COLO668 (cell line): ENCODE measurements at regions not wholly inside any gene's neighbourhood (a gene's known extent, or its start where the extent isn't known, plus 50 kb on each side); places are given as distances from the start of the nearest gene placed in this dataset.
"Not testable (repeated sequence)": the region's sequence is repeated elsewhere in the genome, so short reads cannot be mapped to it uniquely, and the experiment has no call there.

ENCODE experiments used
- DNase-seq: peaks from one replicate; lab custom pipeline; 2025; ENCODE audit not compliant: unreplicated experiment; lab: John Stamatoyannopoulos, UW

- no peak for DNase-seq
These were observed 336.9 kb downstream of the BMP4 start for GRCh38 chr14:53619691-53620231.

GRCh38 chr14:53616536-53616935, 340.1 kb downstream of the BMP4 start:
- not testable (repeated sequence) for DNase-seq

- no peak for DNase-seq
These were observed 341.4 kb downstream of the BMP4 start for GRCh38 chr14:53615252-53615651.

GRCh38 chr14:53613404-53614253, 343.0 kb downstream of the BMP4 start:
- peak; percentile 82 for DNase-seq

DNA sequence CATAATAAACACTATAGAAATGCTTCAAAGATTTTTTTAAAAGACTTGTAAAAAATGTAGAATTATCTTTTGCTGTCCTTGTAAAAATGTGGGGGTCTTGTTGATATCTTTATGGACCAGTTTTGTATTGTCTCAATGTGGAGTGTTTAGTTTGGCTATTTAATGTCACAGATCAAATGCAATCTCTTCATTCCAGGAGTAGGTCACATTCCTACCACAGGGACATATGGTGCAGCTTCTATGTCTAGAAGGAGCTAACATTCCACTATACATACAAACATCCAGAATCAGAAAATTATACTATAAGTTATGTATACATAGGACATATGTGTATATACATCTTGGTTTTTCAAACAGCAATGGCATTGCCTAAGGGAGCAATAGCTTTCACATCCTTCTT, 345.7 kb downstream of the BMP4 start:
- DNase-seq: no peak

DNA sequence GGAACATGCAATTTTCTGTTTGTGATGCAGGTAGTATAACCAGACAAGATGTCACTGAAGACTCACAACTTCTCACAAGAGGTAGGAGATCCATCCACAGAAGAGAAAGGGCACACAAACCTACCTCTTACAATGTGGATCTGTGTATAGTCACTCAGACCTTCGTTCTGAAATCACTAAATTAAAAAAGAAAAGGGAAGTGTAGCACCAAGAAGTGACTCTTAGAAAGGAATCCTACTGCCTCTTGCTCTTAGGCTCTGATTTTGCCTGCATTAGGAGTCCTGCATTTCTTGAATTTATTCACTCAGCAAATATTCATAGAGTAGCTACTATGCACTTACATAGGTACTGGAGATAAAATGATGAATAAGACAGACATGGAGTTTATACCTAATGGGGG, 347.6 kb downstream of the BMP4 start:
- DNase-seq: no peak

DNA sequence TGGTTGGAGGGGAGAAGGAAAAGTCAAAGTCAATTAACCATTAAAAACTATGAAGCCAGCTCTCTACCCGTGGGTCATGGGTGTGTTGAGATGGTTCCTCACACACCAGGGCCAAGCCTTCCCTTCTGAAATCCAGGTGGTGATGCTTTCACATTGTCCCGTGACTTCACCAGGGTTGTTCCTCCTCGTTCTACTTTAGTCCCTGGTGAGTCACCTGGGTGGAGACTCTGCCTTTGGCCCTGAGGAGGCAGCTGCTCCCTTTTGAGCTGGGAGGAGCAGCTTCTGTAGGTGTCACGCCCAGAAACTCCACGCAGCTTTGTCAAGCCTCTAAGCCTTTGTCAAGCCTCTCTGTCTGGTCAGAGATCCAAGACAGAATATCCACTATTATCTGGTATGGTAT, 348.3 kb downstream of the BMP4 start:
- DNase-seq: peak; percentile 72

- DNase-seq: no peak
These were observed 350.4 kb downstream of the BMP4 start for GRCh38 chr14:53606203-53606602.

GRCh38 chr14:53605562-53605961, 351.1 kb downstream of the BMP4 start:
- no peak for DNase-seq

GRCh38 chr14:53603994-53604393, 352.6 kb downstream of the BMP4 start:
- DNase-seq: no peak

DNA sequence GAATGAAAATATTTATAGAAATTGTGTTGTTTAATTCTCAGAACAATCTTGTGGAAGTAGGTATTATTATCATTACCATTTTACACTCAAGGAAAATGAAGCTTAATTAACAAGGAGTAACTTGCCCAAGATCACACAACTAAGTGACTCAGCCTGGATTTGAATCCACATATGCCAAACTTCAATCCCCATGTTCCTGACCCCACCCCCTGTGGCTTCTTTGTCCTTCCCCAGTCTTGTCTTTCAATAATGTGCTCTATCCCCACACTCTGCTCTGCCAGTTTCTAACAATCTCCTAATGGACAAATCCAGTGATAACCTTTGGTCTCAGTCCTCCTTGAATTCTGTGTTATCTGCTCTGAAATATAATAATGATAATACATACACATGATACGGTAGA, 355.2 kb downstream of the BMP4 start:
- no peak for DNase-seq

DNA sequence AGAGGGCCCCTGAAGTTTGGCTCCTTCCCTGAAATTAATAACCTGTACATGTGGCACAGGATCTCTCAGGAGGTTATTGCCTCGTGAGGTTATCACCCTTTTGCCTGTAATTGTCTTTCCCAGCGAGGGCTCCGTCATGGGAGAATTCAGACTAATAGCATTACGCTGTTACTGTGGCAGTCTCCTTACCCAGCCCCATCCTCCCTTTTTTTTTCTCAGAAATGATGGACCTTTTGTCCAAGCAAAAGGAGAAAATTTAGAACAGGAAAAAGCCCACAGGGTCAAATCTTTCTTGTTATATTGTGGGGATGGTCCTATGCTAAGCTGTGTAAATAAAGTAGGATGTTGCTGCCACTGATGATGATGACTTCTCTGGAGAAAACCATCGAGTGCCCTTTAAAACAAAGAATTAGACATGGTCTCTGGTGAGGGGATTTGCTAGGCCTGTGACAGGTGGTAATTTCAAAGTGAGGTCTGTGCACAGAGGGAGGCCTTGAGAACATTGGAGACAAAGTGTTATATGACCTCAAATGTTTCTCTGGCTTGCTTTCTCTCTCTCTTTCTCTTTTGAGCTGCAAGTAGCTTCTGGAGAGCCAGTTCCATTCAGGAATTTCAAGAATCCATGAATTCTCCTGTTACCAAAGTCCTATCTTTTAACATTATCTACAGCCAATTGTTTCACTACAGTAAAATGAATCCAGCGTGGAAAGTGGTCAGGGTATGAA, 357.2 kb downstream of the BMP4 start:
- DNase-seq: no peak

DNA sequence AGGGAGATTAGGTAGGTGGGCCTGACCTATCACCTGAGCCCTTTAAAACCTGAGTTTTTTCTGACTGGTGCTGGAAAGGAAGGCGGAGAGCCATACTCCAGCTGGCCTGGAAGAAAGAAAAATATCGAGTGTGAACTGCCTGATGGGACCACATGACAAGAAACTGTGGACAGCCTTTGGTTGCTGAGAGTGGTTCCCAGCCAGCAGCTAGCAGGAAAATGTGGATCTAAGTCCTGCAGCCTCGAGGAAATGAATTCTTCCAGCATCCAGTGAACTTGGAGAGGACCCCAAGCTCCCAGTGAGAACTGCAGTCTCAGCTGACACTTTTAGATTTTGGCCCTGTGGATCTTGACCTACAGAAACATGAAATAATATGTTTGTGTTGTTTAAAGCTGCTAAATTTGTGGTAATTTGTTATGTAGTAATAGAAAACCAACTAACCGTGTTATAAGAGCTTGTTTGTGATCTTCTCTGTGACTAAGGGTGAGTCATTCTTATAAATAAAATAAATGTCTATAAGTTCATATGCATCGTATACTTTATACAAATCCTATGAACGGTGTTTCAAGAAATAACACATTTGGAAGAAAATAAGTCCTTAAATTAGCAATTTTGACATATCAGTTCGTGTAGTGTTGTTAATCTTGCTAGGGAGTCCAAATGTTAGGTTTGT, 359.6 kb downstream of the BMP4 start:
- DNase-seq: no peak

DNA sequence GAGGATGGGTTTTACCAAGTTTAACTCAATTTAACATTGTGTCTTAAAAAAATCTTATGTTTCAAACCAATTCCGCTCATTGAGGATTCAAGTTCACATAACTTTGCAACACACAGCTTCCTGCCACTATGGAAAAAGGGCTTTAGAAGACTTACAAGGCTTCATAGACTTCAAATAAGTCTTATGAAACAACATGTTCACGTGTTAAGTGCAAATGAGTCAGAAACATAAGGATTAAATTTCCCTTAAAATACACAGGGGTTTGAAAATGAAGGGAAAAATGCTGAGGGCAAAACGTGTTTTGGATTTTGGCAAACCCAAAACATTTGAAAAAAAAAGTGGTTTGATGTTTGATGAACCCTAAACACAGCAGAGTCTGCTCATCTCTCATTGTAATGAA, 364.8 kb downstream of the BMP4 start:
- no peak for DNase-seq

DNA sequence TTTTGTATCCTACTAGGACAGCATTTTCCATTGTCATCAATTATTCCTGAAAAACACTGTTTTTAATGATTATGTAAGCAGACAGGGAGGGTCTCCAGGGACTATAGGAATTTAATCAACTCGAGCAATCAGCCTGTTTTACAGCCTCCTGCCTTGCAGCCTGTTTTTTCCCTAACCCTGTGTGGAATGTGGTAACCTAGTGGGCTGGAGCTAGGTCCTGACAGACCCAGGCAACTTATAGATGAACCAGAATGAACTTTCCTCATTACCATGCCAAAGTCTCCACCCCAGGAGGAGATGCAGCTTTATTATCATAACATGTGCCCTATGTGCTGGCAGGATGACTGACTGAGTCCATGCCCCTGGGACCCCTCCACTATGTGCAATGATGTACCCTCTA, 375.1 kb downstream of the BMP4 start:
- DNase-seq: no peak

DNA sequence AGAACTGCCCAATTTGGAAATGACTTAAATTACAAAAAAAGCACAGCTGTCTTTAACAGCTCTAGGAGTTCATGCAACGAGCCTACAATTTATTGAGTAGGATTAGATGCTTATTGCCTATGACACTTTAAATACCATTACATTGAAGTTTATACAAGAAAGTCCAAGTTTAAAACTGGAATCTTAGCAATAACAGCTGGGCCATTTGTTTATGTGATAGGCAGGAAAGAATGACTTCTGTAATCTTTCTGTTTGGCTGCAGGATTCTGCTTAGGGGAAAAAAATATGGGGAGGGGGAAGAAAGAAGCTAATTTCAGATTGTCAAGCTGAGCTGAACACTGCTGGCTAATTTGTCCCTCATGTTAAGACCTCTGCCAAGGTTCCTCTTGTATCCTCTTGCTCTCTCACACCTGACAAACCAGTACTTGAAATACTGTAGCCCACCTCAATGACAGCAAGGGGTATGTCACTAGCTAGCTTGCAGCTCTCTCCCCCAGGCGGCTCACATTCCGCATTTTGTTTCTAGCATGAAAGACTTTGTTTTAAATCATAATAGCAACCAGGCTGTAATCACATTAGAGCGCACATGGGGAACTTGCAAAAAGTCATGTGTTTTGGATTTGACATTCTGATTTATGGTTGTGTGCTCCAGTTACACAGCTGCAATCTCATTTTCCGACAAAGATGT, 384.8 kb downstream of the BMP4 start:
- DNase-seq: no peak

- DNase-seq: no peak
These were observed 385.9 kb downstream of the BMP4 start for GRCh38 chr14:53570411-53571387.

DNA sequence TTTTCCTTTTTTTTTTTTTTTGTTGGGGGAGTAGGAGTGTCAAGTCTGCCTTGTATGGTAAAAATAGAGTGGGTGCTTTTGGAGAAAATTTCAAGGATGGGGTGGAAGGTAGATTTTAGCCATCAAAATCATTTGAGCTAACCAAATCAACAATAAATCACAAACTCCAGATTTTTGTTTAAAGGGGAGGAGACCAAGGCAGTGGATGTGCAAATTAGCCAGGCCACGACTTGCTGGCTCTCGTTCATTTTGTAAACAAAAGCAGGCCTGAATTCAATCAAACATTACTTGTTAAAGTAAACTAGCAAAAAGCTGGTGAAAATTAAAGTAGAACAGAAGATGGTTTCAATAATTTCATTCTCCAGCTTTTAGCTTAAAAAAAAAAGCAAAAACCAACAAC, 387.2 kb downstream of the BMP4 start:
- DNase-seq: no peak

- no peak for DNase-seq
These were observed 389.3 kb downstream of the BMP4 start for GRCh38 chr14:53567236-53567780.

DNA sequence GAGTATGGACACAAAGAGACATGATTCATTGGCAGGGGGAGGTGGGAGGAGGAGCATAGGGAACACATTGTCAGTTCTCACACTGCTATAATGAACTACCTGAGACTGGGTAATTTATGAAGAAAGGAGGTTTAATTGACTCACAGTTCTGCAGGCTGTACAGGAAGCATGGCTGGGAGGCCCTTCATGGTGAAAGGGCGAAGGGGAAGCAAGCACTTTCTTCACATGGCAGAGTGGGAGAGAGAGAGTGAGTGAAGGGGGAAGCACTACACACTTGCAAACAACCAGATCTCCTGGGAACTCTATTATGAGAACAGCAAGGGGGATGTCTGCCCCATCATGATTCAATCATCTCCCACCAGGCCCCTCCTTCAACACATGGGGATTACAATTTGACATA, 391.8 kb downstream of the BMP4 start:
- DNase-seq: no peak
